GM12872 (cell line): ENCODE measurements at regions not wholly inside any gene's neighbourhood (a gene's known extent, or its start where the extent isn't known, plus 50 kb on each side); places are given as distances from the start of the nearest gene placed in this dataset.

Source experiments
- CTCF ChIP-seq: IDR thresholded peaks from 3 replicates; pipeline ENCODE4 v1.5.1; 2011; ENCODE audit warnings: low read depth, mild to moderate bottlenecking, low read length, moderate library complexity; ENCODE audit not compliant: insufficient read depth

DNA sequence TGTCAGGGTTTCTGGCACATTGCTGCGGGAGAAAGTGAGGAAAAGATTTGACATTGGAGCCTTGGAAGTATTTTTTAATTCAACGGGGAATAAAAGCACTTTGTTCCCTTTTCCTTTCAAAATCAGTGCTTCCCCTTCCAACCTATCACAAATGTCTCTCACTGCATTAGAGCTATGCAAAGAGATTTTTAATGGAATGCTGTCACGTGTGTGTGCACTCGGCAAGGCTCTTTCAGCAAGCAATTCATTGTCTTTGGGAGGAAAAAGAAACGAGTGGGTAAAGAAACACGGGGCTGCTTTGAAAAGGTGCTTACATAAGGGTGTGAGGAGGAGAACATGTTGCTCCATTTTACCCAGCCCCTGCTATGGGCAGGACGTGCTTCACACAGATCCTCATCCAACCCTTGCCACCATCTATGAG lies 490.4 kb upstream of the PROK2 start:
- TF ChIP-seq CTCF = no peak

DNA sequence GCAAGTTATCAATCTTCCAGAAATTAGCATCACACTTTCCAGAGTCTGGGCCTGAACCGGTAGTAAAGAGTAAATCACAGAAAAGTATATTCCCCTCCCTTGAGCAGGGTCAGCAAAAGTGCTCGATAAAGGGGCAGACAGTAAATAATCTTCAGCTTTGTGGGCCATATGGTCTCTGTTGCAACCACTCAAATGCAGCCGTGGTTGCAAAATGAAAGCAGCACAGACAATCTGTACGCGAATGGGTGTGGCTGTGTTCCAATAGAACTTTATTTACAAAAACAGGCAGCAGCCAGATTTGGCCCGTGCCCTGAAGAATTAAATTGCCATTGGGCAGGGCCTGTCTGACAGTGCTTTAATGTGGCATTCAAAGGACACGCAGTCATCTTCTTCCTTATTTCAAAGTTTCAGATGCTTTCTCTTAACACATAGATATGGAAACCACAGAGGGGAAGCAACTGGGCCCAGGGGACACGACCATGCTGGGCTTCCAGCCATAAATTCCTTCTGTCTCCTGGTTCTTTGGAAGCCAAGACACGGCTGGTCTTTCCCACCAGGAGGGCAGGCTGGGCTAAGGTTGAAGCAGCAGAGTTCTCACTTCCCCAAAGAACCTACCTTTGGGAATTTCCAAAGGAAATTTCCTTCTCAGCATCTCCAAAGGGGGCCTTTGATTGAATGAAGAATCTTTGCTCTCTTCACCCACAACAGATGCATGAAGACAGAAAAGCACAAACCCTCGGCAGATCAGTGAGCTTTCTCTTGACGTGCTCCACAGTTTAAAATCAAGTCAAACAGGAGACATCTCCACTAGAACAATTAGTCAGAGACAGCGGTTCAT lies 489.8 kb upstream of the PROK2 start:
- TF ChIP-seq CTCF = no peak

DNA sequence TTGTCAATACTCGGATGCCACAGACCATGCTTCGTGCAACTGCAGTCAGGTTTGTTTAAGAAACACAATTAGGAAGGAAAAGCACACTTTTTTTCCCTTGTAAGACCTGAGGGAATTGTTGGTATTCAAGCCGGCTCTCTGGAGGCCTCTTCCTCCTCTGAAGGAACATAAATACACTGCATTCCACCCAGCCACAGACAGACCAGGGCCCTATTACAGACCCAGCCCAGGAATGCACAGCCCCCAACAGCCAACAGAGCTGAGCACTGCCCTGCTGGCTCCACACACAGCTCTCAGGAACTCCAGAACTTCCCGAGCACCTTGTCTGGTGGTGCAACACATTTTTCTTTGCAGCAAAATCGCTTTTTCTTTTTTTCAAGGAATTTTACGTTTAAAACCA lies 488.7 kb upstream of the PROK2 start:
- TF ChIP-seq CTCF = no peak

- TF ChIP-seq CTCF = no peak
Observed at GRCh38 chr3:72272356-72272755, 487.4 kb upstream of the PROK2 start.

- no peak for TF ChIP-seq CTCF
Observed at GRCh38 chr3:72271923-72272322, 487.0 kb upstream of the PROK2 start.

DNA sequence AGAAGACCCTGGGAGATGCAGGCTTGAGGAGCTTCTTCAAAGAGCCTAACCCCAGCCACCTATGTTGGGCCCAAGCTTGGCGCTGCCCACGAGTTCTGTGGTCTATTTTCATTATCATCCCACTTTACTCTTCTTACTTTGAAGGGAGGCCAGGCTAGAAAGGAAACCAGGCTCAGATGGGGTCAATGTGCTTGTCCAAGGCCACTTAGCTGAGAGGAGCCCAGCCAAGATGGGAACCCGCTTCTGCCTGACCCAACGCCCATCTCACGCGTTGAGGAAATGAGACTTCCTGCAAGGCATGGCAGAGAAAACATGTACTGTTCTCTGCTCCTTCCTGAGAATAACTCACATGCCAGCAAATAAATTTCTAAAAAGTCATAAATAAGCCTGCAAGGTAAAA lies 486.3 kb upstream of the PROK2 start:
- TF ChIP-seq CTCF = no peak

DNA sequence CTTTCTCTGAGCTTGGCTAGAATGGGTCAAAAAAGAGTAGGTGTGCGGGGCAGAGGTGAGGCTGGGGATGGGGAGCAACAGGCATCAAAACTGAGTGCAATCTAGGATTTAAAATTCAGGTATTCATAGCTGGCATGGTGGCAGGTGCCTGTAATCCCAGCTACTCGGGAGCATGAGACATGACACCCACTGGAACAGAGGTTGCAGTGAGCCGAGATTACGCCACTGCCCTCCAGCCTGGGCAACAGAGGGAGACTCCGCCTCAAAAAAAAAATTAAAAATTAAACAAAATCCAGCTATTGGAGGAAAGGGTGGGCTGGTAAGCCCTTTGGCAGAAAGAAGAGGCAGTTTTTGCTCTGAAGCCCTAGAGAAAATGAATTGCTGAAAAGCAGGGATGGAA lies 485.8 kb upstream of the PROK2 start:
- no peak for TF ChIP-seq CTCF
